LoVo (cell line): ENCODE measurements at regions not wholly inside any gene's neighbourhood (a gene's known extent, or its start where the extent isn't known, plus 50 kb on each side); places are given as distances from the start of the nearest gene placed in this dataset.
"Not testable (repeated sequence)": the region's sequence is repeated elsewhere in the genome, so short reads cannot be mapped to it uniquely, and the experiment has no call there.

ENCODE experiments used
- DNase-seq: peaks from one replicate; pipeline ENCODE4 v3.0.0-alpha.2; 2016; ENCODE audit warnings: low spot score

DNA sequence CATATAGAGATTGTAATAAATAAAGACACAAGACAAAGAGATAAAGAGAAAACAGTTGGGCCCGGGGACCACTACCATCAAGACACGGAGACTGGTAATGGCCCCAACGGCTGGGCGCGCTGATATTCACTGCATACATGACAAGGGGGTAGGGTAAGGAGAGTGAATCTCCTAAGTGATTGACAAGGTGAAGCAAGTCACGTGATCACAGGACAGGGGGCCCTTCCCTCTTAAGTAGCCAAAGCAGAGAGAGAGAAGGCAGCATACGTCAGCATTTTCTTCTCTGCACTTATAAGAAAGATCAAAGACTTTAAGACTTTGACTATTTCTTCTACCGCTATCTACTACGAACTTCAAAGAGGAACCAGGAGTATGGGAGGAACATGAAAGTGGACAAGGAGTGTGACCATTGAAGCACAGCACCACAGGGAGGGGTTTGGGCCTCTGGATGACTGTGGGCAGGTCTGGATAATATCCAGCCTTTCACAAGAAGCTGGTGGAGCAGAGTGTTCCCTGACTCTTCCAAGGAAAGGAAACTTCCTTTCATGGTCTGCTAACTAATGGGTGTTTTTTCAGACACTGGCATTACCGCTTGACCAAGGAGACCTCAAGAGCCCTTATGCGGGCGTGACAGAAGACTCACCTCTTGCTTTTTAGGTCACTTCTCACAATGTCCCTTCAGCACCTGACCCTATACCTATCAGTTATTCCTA lies 75.6 kb downstream of the MRPL39 start:
- not testable (repeated sequence) for DNase-seq

DNA sequence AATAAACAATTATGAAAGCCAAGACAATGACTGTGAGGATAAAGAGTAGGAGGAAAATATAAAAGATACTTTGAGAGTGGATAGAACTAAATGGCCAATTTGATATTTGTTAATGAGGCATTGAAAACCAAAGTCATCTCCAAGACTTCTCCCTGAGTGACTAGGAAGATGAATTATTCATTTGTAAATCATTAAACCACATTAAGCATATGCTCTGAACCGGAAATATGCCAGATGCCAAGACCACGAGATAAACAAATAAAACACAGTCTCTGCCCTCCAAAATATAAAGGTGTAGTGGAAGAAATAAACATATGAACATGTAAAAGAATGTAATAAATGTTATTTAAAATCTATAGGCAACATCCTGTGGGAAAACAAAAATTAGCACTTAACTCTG lies 78.8 kb downstream of the MRPL39 start:
- DNase-seq, result no peak

DNA sequence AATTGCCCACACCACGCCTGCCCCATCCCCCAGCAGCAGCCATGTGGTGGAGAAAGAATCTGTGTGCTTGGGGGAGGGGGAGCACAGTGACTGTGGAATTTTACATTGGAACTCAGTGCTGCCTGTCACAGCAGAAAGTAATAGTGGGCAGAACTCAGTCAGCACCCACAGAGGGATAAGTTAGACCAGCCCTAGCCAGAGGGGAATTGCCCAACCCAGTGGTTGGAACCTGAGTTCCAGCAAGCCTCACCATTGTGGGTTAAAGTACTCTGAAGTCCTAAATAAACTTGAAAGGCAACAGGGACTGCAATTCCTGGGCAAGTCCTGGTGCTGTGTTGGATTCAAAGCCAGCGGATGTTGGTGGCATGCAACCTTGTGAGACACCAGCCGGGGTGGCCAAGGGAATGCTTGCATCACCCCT lies 88.8 kb downstream of the MRPL39 start:
- DNase-seq, result no peak

DNA sequence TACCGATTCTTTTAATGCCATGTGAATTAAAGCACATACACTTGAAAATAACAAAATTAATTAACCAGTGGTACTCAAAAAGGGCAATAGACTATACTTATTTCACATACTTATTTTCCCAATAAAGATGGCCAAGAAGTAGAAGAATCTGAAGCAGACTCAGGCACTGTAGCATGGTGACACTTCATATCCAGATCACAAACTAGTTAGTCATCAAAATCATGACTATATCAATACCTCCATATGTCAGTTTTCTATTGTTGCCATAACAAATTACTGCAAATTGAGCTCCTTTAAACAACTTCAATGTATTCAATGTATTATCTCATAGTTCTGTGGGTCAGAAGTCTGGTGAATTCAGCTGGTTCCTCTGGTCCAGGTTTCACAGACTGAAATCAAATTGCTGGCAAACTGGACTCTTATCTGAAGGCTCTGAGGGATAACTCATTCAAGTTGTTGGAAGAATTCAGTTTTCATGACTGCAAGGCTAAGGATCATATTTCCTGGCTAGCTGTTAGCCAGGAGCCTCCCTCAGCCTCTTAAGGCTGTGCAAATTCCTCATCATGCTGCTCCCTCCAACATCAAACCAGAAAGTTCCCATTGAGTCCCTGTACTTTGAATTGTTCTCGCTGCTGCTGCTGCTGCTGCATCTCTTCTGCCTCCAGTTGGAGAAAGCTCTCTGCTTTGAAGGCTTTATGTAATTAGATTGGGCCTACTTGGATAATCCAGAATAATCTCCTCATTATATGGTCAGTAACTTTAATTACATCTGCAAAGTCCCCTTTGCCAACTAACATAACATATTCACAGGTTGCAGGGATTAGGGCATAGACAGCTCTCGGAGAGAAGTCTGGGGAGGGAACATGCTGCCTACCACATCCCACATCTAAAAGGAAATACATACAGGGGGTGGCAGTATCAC lies 91.5 kb downstream of the MRPL39 start:
- no peak for DNase-seq

DNA sequence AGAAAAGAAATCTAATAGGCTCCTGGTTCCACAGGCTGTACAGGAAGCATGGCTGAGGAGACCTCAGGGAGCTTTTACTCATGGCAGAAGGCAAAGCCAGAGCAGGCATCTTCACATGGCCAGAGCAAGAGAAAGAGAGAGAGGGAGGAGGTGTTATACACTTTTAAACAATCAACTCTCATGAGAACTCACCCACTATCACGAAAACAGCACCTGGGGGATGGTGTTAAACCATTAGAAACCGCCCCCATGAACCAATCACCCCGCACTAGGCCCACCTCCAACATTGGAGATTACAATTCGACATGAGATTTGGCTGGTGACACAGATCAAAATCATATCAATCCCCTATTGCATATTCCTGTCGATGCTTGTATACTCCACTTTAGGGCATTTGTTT lies 93.5 kb downstream of the MRPL39 start:
- DNase-seq, result no peak

DNA sequence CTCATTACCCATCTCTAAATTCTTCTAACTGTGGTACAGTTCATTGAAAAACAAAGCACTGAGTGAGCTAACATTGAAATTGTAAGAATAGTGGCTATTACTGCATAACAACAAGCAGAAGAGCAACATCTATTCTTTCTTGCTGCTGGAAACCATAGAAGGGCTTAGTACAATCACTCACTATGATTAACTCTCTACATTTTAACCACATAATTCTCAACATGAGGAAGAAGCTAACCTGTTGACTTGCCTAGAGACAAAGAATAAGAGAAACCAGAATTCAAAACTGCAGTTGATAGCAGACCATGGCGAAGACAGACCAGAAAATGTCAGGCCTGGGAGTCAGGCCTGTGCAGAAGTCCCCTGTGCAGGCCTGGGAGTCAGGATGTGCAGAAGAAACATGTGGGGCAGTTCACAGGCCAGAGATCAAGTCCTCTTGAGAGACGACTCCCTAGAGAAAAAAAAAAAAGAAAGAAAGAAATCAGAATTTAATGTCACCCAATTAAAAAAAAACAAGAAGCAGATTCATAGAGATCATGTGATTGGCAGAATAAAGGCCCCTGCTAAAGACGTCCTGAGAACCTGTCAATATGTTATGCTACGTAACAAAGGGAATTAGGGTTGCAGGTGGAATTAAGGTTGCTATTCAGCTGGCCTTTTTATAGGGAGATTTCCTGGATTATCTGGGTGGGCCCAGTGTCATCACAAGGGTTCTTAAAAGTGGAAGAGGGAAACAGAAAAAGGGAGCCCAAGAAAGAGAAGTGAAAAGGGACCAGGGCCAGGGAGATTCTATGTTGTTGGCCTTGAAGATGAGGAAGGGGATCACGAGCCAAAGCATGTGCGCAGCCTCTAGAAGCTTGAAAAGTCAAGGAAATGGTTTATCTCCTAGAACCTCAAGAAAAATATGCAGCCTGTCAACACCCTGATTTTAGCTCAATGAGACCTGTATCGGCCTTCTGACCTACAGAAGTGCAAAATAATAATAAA lies 94.9 kb downstream of the MRPL39 start:
- DNase-seq, result no peak

DNA sequence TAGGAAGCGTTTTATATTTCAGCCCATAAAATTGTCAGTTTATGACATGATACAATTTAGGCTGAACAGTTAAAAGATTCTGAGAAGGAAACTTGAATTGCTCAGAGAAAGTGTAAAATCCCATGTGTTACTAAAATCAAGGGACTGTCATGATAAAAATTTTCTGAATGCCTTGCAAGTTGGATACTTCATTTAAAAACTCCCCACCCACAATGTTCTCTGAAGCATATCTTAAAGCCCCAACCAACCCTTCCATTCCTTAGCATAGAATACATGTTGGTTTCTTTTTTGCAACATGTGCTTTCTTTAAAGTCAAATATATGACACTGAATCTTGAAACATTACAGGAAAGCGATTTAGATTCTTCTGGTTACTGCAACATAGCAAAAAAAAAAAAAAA lies 97.4 kb downstream of the MRPL39 start:
- DNase-seq, result no peak

DNA sequence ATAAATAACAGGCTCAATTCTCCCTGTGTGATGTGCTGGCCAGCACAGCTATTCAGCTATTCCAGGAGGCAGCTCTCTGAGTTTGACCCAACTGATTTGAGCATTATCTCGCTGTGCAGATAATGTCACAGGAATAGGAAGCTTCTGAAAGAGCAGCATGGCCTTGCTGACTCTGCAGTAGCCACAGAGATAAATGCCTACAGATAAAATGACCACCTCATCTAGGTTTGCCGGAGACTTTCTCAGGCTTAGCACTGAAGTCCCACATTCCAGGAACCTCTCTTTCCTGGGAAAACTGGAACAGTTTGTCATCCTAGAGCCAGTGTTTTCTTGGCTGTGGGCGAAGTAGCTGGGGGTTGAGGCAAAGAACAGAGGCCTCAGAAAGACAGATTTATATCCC lies 98.9 kb downstream of the MRPL39 start:
- DNase-seq, result no peak

DNA sequence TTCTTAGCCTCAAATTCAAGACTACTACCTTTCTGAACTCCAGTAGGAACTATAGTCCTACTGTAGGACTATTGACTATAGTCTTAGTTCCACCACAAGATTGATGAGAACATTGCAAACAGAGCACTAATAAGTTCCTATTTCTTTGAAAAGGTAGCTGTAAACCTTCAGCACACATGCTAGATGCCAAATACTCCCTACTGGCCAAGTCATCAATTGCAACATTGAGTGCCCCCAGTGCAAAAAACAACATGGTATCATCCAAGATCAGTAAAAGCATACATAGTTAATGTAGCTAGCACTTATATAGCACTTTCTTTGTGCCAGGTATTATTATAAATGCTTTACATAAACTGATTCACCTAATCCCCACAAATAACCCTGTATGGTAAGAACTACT lies 99.8 kb downstream of the MRPL39 start:
- no peak for DNase-seq

DNA sequence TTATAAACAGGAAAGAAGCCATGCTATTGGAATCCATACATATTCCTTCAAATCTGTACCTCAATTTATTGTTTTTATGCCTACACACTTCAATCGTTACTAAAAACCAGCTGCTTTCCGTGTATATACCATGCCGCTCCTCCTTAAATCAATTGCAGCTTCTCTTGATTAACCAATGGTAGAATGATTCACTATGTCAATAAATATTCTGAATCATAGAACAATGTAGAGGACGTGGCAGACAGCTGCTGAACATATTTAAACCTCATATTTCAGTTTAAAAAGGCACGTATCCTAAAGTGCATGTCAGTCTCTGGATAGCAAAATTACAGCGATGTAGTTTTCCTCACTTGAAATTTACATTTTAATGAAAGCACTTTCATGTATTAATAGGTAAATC lies 100.4 kb downstream of the MRPL39 start:
- DNase-seq, result no peak

DNA sequence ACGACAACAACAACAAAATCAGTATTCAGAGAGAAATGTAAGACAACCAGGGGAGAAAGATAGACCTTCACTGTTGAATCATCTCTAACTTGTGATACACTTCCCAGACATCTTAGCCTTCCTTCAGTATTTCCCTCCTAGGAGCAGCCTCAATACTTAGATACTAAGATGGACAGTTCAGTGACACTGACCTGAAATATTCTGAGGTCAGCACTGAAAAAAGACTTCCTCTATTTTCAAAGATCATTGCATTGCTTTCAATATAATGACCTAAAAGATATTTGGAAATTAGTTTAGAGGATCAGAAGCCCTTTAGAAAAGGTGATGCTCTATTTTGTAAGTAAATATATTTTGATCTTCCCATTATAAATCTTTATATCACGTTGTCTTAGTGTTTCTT lies 101.0 kb downstream of the MRPL39 start:
- DNase-seq, result no peak

DNA sequence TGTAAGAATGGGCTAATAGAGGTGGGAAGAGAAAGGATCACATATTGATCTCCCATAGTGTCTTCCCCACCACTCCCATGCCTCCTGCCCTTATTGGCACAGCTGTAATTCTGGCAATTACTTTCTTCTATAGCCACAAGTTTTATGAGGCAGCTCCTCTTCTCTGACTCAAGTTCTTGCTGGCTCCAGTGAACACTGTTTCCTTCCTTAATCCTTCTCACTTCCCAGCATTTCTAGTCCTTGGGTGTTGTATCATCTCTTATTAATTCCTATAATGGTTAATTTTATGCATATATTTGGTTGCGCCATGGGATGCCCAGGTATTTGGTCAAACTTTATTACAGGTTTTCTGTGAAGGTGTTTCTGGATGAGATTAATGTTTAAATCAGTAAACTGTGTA lies 103.3 kb downstream of the MRPL39 start:
- DNase-seq, result no peak

DNA sequence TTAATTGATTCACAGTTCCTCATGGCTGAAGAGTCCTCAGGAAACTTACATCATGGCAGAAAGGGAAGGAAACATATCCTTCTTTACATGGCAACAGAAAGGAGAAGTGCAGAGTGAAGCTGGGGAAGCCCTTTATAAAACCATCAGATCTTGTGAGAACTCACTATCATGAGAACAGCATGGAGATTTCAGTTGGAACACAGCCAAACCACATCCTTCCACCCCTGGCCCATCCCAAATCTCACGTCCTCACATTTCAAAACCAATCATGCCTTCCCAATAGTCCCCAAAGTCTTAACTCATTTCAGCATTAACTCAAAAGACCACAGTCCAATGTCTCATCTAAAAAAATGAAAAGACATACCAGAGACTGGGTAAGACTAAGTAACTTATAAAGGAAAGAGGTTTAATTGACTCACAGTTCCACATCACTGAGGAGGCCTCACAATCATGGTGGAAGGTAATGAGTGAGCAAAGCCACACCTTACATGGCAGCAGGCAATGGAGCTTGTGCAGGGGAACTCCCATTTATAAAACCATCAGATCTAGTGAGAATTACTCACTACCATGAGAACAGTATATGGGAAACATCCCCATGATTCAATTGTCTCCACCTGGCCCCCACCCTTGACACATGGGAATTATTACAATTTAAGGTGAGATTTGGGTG lies 105.2 kb downstream of the MRPL39 start:
- no peak for DNase-seq

DNA sequence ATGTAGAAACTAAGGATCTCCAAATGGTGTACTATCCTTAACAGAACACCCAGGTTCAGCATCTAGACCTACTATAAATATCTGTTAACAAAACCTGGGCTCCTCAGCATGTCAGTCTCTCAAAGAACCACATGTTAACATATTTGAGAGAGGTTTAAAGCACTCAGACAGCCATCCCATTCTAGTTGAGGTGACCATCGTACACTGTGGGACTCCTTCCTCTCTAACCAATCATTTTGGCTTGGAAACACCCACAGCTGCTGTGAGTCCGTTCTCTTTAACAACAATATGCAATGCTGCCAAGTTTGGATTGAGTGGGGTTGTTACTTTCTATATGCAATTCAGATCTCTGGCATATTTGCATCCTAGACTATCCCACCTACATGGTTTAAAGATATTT lies 105.8 kb downstream of the MRPL39 start:
- DNase-seq, result no peak

DNA sequence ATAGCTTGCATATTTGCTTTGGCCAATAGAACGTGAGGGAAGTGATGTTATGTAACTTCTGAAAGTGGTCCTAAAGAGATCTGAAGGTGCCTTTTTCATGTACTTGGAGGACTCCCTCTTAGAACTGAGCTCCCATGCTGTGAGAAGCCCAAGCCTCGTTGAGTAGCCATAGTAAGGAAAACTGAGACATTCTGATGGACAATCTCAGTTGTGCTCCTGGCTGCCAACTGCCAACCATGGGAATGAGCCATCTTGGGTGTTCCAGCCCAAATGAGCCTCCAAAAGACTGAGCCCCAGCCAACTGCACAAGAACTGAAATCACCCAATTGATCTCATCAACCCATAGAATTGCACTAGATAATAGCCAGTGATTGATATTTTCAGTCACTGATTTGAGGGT lies 106.7 kb downstream of the MRPL39 start:
- no peak for DNase-seq

DNA sequence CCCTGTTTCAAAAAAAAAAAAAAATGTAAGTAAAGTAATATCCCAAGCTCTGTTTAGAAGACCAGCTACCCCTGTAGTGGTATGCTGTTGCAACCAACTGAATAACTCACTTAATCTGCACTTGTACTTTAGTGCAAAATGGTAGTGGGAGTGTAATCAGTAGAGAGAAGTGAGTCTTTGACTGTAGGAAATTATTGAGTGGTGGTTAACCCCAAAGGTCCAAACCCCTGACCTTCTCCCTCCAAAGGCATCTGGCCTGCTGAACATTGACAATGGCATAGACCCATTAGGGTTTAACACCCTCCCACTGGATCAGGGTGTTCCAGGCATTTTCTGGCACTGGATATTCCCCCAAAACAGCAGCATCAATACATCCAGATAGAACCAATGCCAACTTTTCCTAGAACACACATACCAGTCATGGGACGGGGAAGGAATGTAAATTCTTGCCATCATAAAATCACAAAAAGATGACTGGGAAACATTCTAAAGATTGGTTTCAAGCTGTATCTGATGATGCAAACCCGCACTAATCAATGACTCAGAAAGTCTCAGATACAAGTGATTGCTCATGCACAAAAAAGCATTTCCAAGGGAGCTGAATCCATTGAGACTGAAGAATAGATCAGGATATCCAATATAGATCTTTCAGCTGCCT lies 110.3 kb downstream of the MRPL39 start:
- DNase-seq, result no peak

DNA sequence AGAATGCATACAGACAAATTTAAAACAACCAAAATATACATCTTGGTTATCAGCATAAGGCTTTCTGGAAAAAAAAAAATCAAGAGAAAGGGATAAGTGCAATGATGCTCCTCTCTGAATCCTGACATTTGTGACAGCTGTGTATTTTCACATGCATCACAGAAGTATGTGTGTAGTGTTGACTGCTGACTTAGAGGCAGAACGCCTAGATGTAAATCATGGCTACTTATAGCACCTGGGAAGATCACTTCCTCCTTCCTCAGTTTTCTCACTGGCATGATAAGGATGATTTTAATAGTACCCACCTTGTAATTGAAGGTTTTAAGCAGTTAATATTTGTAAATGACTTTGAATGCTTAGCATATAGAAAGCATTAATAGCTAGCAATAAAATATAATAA lies 112.5 kb downstream of the MRPL39 start:
- no peak for DNase-seq

DNA sequence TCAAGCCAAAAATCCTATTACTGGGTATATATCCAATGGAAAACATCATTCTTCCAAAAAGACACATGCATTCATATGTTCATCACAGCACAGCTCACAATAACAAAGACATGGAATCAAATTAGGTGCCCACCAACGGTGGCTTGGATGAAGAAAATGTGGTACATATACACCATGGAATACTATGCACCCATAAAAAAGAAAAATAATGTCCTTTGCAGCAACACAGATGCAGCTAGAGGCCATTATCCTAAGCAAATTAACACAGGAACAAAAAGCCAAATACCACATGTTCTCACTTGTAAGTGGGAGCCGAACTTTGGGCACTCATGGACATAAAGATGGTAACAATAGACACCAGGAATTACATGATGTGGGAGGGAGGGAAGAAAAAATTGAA lies 113.6 kb downstream of the MRPL39 start:
- no peak for DNase-seq

DNA sequence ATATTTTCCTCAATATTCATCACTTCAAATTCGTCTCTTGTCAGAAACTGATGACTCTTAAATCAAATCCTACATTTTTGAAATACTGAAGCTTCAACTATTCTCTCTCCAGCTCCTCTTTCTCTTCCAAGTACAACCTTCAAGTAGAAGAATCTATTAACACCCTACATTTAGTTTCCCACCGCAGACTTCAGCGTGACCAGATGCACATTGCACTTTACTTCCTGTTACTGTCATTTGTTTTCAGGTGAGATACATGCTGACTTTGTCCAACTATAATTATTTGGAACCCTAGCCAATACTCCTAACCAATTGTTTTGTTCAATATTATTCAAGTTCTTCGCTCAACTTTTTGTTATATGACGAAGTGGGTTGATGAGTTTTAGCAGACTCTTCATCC lies 116.0 kb downstream of the MRPL39 start:
- DNase-seq, result no peak

DNA sequence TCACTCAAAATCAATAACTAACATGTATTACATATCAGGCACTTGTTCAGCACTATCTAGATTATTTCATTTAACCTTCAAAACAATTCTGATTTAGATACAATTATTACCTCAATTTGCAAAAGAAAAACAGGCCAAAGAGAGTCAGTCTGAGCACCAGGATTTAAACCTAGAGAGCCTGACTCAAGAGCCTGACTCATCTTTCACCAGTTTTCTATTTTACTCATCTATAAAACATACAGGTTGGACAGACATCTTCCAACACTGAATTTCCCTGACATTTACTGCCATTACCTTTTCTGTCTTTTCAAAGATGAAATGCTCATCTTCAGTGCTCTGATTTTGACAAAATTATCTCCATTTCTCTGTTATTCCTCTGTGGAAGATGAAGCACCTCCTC lies 116.5 kb downstream of the MRPL39 start:
- no peak for DNase-seq

DNA sequence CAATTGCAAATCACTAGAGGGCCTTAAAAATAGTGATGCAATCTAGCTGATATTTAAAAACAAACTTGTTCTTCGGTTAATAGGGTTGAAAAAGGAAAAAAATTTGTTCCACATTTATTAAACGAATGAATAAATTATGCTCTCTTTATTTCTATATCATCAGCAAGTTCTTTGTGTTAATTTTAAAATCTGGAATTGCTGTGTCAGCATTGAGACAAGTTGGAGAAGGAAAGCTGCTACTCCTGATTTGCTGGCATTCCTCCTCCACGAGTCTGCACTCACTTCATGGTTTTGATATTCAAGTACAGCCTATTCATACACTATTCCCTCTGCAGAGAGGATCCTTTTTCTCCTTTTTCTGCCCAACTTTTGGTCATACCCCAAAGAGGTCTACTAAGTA lies 117.6 kb downstream of the MRPL39 start:
- no peak for DNase-seq
